HCT116 (cell line): ENCODE measurements at regions not wholly inside any gene's neighbourhood (a gene's known extent, or its start where the extent isn't known, plus 50 kb on each side); places are given as distances from the start of the nearest gene placed in this dataset.

Experiments used
- ATAC-seq: fragments of 200-7000 bp; cut with Tn5 transposase; 2 replicates; pipeline ENCODE4 v1.9.1; 2020; ENCODE audit warnings: mild to moderate bottlenecking, moderate library complexity
- BruUV-seq: library from RNA; stranded (reverse); fragments of 400-500 nt; replicated peaks from 2 replicates; lab custom pipeline; 2021; lab: Mats Ljungman, UMichigan
- CTCF ChIA-PET: fragments of 300-600 bp; sonication (Branson Sonifier 250); formaldehyde crosslinking; loops from one replicate; lab custom pipeline; 2021; ENCODE audit warnings: antibody characterized with exemption; lab: Charles Lee
- POLR2A ChIA-PET: fragments of 300-600, 350-600 bp; sonication (Branson Sonifier 250); formaldehyde crosslinking; loops from one replicate; lab custom pipeline; 2021; ENCODE audit warnings: antibody characterized with exemption; lab: Charles Lee
- RAD21 ChIA-PET, 2 experiments: fragments of 300-600 bp; sonication (Branson Sonifier 250); formaldehyde crosslinking; loops; one replicate each; lab custom pipeline; 2023; ENCODE audit warnings: low total read pairs in 2 of 2; ENCODE audit not compliant: uncharacterized antibody in 2 of 2, unreplicated experiment in 2 of 2, low non-redundant PET in 1 of 2; lab: Charles Lee
- DNase-seq: peaks from one replicate; pipeline ENCODE4 v3.0.0-alpha.2; 2010; ENCODE audit warnings: low read depth, low spot score
- H2AFZ ChIP-seq: fragments of 200-600 bp; shearing (Covaris generic), sonication (generic); 2 replicates; pipeline ENCODE4 v1.6.1; 2017; ENCODE audit warnings: low read depth, mixed run types, mixed read lengths, antibody characterized with exemption, low read length; ENCODE audit not compliant: poor library complexity, severe bottlenecking
- H3K27ac ChIP-seq: 2 replicates; pipeline ENCODE4 v1.5.1; 2012; ENCODE audit warnings: low read depth, low read length
- H3K27me3 ChIP-seq: fragments of 200-600 bp; sonication (generic); 2 replicates; pipeline ENCODE4 v1.6.1; 2016; ENCODE audit warnings: mixed run types, low read length, mixed read lengths; ENCODE audit not compliant: insufficient read depth
- H3K36me3 ChIP-seq, 2 experiments: fragments of 200-500 bp in 1 of 2; fragments of 200-600 bp in 1 of 2; sonication (Bioruptor generic) in 1 of 2; sonication (generic) in 1 of 2; 2 replicates each; pipeline versions ENCODE4 v1.5.1 to v1.6.1; 2014 to 2016; ENCODE audit warnings: low read length in 2 of 2, inconsistent platforms in 1 of 2, mixed read lengths in 1 of 2, mixed run types in 1 of 2; ENCODE audit not compliant: insufficient read depth in 2 of 2, control insufficient read depth in 1 of 2
- H3K4me1 ChIP-seq, 2 experiments: fragments of 200-600 bp in 1 of 2; sonication (generic) in 1 of 2; 2 replicates each; pipeline versions ENCODE4 v1.5.1 to v1.6.1; 2012 to 2017; ENCODE audit warnings: low read length in 2 of 2, inconsistent platforms in 1 of 2, mild to moderate bottlenecking in 1 of 2, mixed read lengths in 1 of 2, mixed run types in 1 of 2, moderate library complexity in 1 of 2; ENCODE audit not compliant: insufficient read depth in 2 of 2, control insufficient read depth in 1 of 2
- H3K4me2 ChIP-seq: fragments of 200-600 bp; sonication (generic); 2 replicates; pipeline ENCODE4 v1.6.1; 2017; ENCODE audit warnings: mixed run types, low read length, mixed read lengths
- H3K4me3 ChIP-seq, 2 experiments: fragments of 200-600 bp in 1 of 2; sonication (generic) in 1 of 2; replicated peaks in 1 of 2; 2 replicates each; pipeline ENCODE4 v1.5.1; 2011 to 2016; ENCODE audit warnings: low read length in 2 of 2, control low read depth in 1 of 2, low read depth in 1 of 2, mild to moderate bottlenecking in 1 of 2, mixed read lengths in 1 of 2, mixed run types in 1 of 2
- H3K79me2 ChIP-seq: fragments of 200-600 bp; sonication (generic); 2 replicates; pipeline ENCODE4 v1.6.1; 2017; ENCODE audit warnings: mild to moderate bottlenecking, mixed run types, low read length, moderate library complexity, mixed read lengths; ENCODE audit not compliant: insufficient read depth
- H3K9ac ChIP-seq: fragments of 200-600 bp; sonication (generic); 2 replicates; pipeline ENCODE4 v1.6.1; 2016; ENCODE audit warnings: low read length, mixed read lengths
- H3K9me2 ChIP-seq: fragments of 200-600 bp; sonication (generic), shearing (Covaris generic); 2 replicates; pipeline ENCODE4 v1.6.1; 2017; ENCODE audit warnings: mixed run types, mild to moderate bottlenecking, moderate library complexity; ENCODE audit not compliant: insufficient read depth
- H3K9me3 ChIP-seq, 2 experiments: fragments of 200-500 bp in 1 of 2; fragments of 200-600 bp in 1 of 2; sonication (Bioruptor generic) in 1 of 2; sonication (generic) in 1 of 2; 2 replicates each; pipeline ENCODE4 v1.6.1; 2014 to 2017; ENCODE audit warnings: low read length in 2 of 2, mixed read lengths in 2 of 2, inconsistent platforms in 1 of 2, low read depth in 1 of 2, mild to moderate bottlenecking in 1 of 2, mixed run types in 1 of 2, moderate library complexity in 1 of 2; ENCODE audit not compliant: control insufficient read depth in 1 of 2, insufficient read depth in 1 of 2
- H4K20me1 ChIP-seq: fragments of 200-600 bp; sonication (generic), shearing (Covaris generic); 2 replicates; pipeline ENCODE4 v1.6.1; 2017; ENCODE audit warnings: mixed run types, mild to moderate bottlenecking, moderate library complexity; ENCODE audit not compliant: insufficient read depth
- CBX3 ChIP-seq: IDR thresholded peaks from 2 replicates; pipeline ENCODE4 v1.6.1; 2012; ENCODE audit warnings: low read depth
- CEBPB ChIP-seq: IDR thresholded peaks from 2 replicates; pipeline ENCODE4 v1.6.1; 2012; ENCODE audit warnings: low read depth
- EGR1 ChIP-seq: IDR thresholded peaks from 2 replicates; pipeline ENCODE4 v1.6.1; 2012; ENCODE audit warnings: low read depth
- EZH2phosphoT487 ChIP-seq: fragments of 200-600 bp; IDR thresholded peaks from 2 replicates; pipeline ENCODE4 v1.6.1; 2018; ENCODE audit warnings: antibody characterized with exemption, borderline replicate concordance
- FOSL1 ChIP-seq: IDR thresholded peaks from 2 replicates; pipeline ENCODE4 v1.6.1; 2012; ENCODE audit warnings: low read depth
- JUND ChIP-seq: IDR thresholded peaks from 2 replicates; pipeline ENCODE4 v1.6.1; 2012
- POLR2AphosphoS5 ChIP-seq: IDR thresholded peaks from 2 replicates; pipeline ENCODE4 v1.6.1; 2011; ENCODE audit warnings: mild to moderate bottlenecking, low read depth, low read length, moderate library complexity
- RAD21 ChIP-seq: IDR thresholded peaks from 2 replicates; pipeline ENCODE4 v1.6.1; 2012; ENCODE audit warnings: low read depth, mild to moderate bottlenecking
- SIN3A ChIP-seq: IDR thresholded peaks from 2 replicates; pipeline ENCODE4 v1.6.1; 2012; ENCODE audit warnings: low read depth
- SP1 ChIP-seq: IDR thresholded peaks from 2 replicates; pipeline ENCODE4 v1.6.1; 2012; ENCODE audit warnings: low read depth
- SRF ChIP-seq: IDR thresholded peaks from 2 replicates; pipeline ENCODE4 v1.6.1; 2012; ENCODE audit warnings: low read depth
- YY1 ChIP-seq: IDR thresholded peaks from 2 replicates; pipeline ENCODE4 v1.6.1; 2011; ENCODE audit warnings: low read length, low read depth, moderate library complexity, mild to moderate bottlenecking; ENCODE audit not compliant: insufficient replicate concordance; ENCODE audit errors: extremely low read depth
- ZFX ChIP-seq: fragments of 450-650 bp; IDR thresholded peaks from 2 replicates; pipeline ENCODE4 v1.6.1; 2017
- ZNF274 ChIP-seq: fragments of 200-500 bp; sonication (Bioruptor generic); IDR thresholded peaks from 2 replicates; pipeline ENCODE4 v1.6.1; 2014; ENCODE audit warnings: mild to moderate bottlenecking, low read depth, low read length, inconsistent platforms
- intact Hi-C: fragments of 100-400 bp; cut with micrococcal nuclease; formaldehyde crosslinking; loops from 2 replicates; pipeline ENCODE4 v1.10.0; 2022
- TF ChIP-seq, protein P1 (sequence below): IDR thresholded peaks from 2 replicates; pipeline ENCODE4 v1.6.1; 2012
- TF ChIP-seq, protein P2 (sequence below): IDR thresholded peaks from 2 replicates; pipeline ENCODE4 v1.6.1; 2011; ENCODE audit warnings: mild to moderate bottlenecking, low read length, moderate library complexity; ENCODE audit not compliant: insufficient replicate concordance; ENCODE audit errors: extremely low read depth

DNA sequence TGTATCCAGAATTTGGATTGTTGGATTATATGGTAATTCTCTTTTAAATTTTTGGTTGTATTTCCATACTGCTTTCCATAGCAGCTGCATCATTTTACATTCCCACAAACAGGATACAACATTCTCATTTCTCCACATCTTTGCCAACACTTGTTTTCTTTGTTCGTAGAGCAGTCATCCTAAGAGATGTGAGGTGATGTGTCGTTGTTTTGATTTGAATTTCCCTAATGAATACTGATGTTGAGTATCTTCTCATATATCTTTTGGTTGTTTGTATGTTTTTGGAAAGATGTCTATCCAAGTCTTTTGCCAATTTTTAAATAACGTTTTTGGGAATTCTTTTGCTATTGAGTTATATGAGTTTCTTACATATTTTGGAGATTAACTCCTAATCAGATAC is 93.6 kb downstream of the GMNC start:
- RAD21 ChIA-PET, result no interaction called here
- TF ChIP-seq SP1 (no peak), POLR2AphosphoS5 (no peak), SRF (no peak), CBX3 (no peak)
- no TSS peak for BruUV-seq

DNA sequence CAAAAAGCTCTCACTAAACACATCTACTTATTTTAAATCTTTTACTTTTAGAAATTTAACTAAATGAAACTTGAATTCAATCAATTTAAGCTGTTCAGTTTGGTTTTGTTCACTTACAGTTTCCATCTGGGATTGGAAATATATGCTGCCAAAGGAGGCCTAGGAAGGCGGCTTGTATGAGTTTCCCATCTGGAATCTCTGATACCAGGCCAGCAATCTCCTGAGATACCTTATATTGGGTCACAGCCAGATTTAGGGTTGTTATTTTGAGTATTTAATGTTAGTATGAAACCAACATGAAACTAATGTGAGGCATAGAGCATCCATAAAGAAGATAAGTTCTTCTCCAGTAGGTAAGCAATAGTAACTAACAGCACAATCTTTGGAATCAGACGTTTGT is 94.6 kb downstream of the GMNC start:
- H3K4me1 ChIP-seq, result no peaks in the 10 kb centered on the region
- no peak for DNase-seq
- POLR2A ChIA-PET, result no interaction called here
- no peaks in the 10 kb centered on the region for H3K9me2 ChIP-seq
- TF ChIP-seq FOSL1, result no peak
- no peak for TF ChIP-seq SIN3A
- TF ChIP-seq EGR1, result no peak
- TF ChIP-seq ZNF274, result no peak
- no peak for TF ChIP-seq ZFX
- TF ChIP-seq, protein P1, sequence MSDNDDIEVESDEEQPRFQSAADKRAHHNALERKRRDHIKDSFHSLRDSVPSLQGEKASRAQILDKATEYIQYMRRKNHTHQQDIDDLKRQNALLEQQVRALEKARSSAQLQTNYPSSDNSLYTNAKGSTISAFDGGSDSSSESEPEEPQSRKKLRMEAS, result no peak
- no peak for TF ChIP-seq POLR2AphosphoS5
- no peak for TF ChIP-seq RAD21
- TF ChIP-seq CEBPB, result no peak
- TF ChIP-seq, protein P2, sequence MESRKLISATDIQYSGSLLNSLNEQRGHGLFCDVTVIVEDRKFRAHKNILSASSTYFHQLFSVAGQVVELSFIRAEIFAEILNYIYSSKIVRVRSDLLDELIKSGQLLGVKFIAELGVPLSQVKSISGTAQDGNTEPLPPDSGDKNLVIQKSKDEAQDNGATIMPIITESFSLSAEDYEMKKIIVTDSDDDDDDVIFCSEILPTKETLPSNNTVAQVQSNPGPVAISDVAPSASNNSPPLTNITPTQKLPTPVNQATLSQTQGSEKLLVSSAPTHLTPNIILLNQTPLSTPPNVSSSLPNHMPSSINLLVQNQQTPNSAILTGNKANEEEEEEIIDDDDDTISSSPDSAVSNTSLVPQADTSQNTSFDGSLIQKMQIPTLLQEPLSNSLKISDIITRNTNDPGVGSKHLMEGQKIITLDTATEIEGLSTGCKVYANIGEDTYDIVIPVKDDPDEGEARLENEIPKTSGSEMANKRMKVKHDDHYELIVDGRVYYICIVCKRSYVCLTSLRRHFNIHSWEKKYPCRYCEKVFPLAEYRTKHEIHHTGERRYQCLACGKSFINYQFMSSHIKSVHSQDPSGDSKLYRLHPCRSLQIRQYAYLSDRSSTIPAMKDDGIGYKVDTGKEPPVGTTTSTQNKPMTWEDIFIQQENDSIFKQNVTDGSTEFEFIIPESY, result no peak
- TF ChIP-seq JUND, result no peak
- TF ChIP-seq YY1, result no peak
- no peak for TF ChIP-seq EZH2phosphoT487
- TF ChIP-seq, all 23 proteins: peak for 0
- no peaks in the 10 kb centered on the region for H3K27me3 ChIP-seq
- H3K9ac ChIP-seq, result no peak overlapping the region
- no peak overlapping the region for H3K4me2 ChIP-seq
- RAD21 ChIA-PET, result no interaction called here
- ATAC-seq, result no peak
- no TSS peak for BruUV-seq
- intact Hi-C loops, result no loop called here
- H4K20me1 ChIP-seq, result no peaks in the 10 kb centered on the region
- CTCF ChIA-PET, result no interaction called here
- no peaks in the 10 kb centered on the region for H3K36me3 ChIP-seq
- H3K4me3 ChIP-seq, result no peak overlapping the region
- H3K79me2 ChIP-seq, result no peaks in the 10 kb centered on the region
- H3K27ac ChIP-seq, result no peak overlapping the region
- H3K9me3 ChIP-seq, result no peaks in the 10 kb centered on the region
- no peak overlapping the region for H2AFZ ChIP-seq

More for the DNA sequence above, 93.6 kb downstream of the GMNC start:
- Histone ChIP-seq H4K20me1 (no peaks in the 10 kb centered on the region), H3K36me3 (no peaks in the 10 kb centered on the region), H3K4me3 (no peak overlapping the region), H3K4me1 (no peaks in the 10 kb centered on the region), H3K79me2 (no peaks in the 10 kb centered on the region), H3K9me3 (0 out of 4 replicates have a peak, but pooled peaks cover 0 to 3% of the 10 kb centered on the region in 2 experiments), H3K4me2 (no peak overlapping the region), H3K27ac (no peak overlapping the region), H3K27me3 (no peaks in the 10 kb centered on the region), H3K9me2 (no peaks in the 10 kb centered on the region), H2AFZ (no peak overlapping the region), H3K9ac (no peak overlapping the region)
- no peak for ATAC-seq
- CTCF ChIA-PET, result no interaction called here
- POLR2A ChIA-PET, result no interaction called here
- intact Hi-C loops, result no loop called here
- no peak for DNase-seq
